MM.1S (cell line): ENCODE measurements at regions not wholly inside any gene's neighbourhood (a gene's known extent, or its start where the extent isn't known, plus 50 kb on each side); places are given as distances from the start of the nearest gene placed in this dataset.

ENCODE experiments used
- DNase-seq: peaks from one replicate; pipeline ENCODE4 v3.0.0-alpha.2; 2015
- H2AFZ ChIP-seq: fragments of 300-600 bp; sonication (generic); 2 replicates; pipeline ENCODE4 v1.6.0; 2016; ENCODE audit warnings: antibody characterized with exemption, low read length
- H3F3A ChIP-seq: fragments of 300-600 bp; sonication (generic); 2 replicates; pipeline ENCODE4 v1.6.1; 2016; ENCODE audit warnings: mild to moderate bottlenecking, antibody characterized with exemption, low read length, moderate library complexity, mixed read lengths; ENCODE audit not compliant: insufficient read depth
- H3K27ac ChIP-seq: fragments of 300-600 bp; sonication (generic); 2 replicates; pipeline ENCODE4 v1.5.1; 2016; ENCODE audit warnings: mild to moderate bottlenecking, low read length
- H3K27me3 ChIP-seq: fragments of 300-600 bp; sonication (generic); replicated peaks from 2 replicates; pipeline ENCODE4 v1.6.0; 2016; ENCODE audit warnings: low read length; ENCODE audit not compliant: insufficient read depth
- H3K36me3 ChIP-seq: fragments of 300-600 bp; sonication (generic); replicated peaks from 2 replicates; pipeline ENCODE4 v1.6.1; 2016; ENCODE audit warnings: mild to moderate bottlenecking, low read length, mixed read lengths; ENCODE audit not compliant: insufficient read depth
- H3K4me1 ChIP-seq: fragments of 300-600 bp; sonication (generic); 2 replicates; pipeline ENCODE4 v1.6.1; 2016; ENCODE audit warnings: low read length, mixed read lengths
- H3K4me2 ChIP-seq: fragments of 300-600 bp; sonication (generic); 2 replicates; pipeline ENCODE4 v1.6.0; 2016; ENCODE audit warnings: low read depth, low read length
- H3K4me3 ChIP-seq: fragments of 300-600 bp; sonication (generic); 2 replicates; pipeline ENCODE4 v1.5.1; 2016; ENCODE audit warnings: low read length, mixed read lengths
- H3K79me2 ChIP-seq: fragments of 300-600 bp; sonication (generic); 2 replicates; pipeline ENCODE4 v1.6.1; 2016; ENCODE audit warnings: mixed run types, low read length, mixed read lengths
- H3K9ac ChIP-seq: fragments of 300-600 bp; sonication (generic); 2 replicates; pipeline ENCODE4 v1.6.1; 2016; ENCODE audit warnings: low read length, mixed read lengths
- H3K9me2 ChIP-seq: fragments of 300-600 bp; sonication (generic); replicated peaks from 2 replicates; pipeline ENCODE4 v1.6.1; 2016; ENCODE audit warnings: mild to moderate bottlenecking, low read length, mixed read lengths; ENCODE audit not compliant: insufficient read depth
- H3K9me3 ChIP-seq: fragments of 300-600 bp; sonication (generic); replicated peaks from 2 replicates; pipeline ENCODE4 v1.6.1; 2016; ENCODE audit warnings: mild to moderate bottlenecking, low read length, mixed read lengths; ENCODE audit not compliant: insufficient read depth
- H4K20me1 ChIP-seq: fragments of 300-600 bp; sonication (generic); 2 replicates; pipeline ENCODE4 v1.6.1; 2016; ENCODE audit warnings: mild to moderate bottlenecking, low read length, moderate library complexity, mixed read lengths; ENCODE audit not compliant: insufficient read depth
- EZH2 ChIP-seq: fragments of 300-600 bp; sonication (generic); optimal IDR thresholded peaks from 2 replicates; pipeline ENCODE3; 2017; ENCODE audit warnings: low read depth, mild to moderate bottlenecking, antibody characterized with exemption, low read length, mixed read lengths
- EZH2phosphoT487 ChIP-seq: fragments of 300-600 bp; sonication (generic); IDR thresholded peaks from 2 replicates; pipeline ENCODE4 v1.6.1; 2018; ENCODE audit warnings: antibody characterized with exemption, low read length
- TF ChIP-seq, protein P1 (sequence below): fragments of 300-600 bp; sonication (generic); IDR thresholded peaks from 2 replicates; pipeline ENCODE4 v1.5.1; 2016; ENCODE audit warnings: antibody characterized with exemption, low read length, mixed read lengths

DNA sequence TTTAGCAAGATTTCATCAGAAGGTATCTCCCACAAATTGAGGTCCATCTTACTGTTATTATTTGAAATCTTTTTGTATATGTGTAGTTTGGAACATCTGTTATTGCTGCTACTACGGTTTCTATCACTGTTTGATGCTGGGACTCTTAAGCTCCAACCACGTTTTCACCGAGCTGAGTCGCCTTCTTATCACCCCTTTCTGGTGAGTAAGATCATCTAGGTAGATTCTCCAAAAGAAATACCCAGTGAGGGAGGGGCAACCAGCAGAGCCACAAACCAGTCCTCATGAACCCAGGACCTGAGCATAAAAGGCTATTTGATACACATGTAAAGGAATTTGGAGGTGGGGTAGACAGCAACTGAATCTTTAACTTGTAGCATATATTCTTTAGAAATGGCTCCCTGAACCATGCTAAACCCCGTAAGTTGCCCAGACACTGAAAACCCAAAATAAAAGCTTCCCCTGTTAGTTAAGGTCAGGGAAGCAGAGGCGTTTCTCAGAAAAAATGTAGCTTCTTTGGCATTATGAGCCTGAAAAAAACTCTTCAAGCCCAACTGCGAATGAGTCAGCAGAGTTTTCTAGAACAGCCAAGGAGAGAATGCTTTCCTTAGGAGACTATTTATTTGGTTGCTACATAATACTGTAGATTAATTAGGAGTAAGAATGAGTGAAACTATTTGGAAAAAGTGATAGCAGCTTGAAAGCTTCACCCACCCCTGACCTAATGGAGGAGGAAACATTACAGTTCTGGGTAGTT is 53.8 kb upstream of the ATXN3L start:
- Histone ChIP-seq H3K4me1 (no peaks in the 10 kb centered on the region), H3F3A (no peaks in the 10 kb centered on the region), H4K20me1 (no peaks in the 10 kb centered on the region), H3K9me3 (no peaks in the 10 kb centered on the region), H3K9me2 (no peaks in the 10 kb centered on the region), H3K79me2 (no peaks in the 10 kb centered on the region), H2AFZ (no peak overlapping the region), H3K4me2 (no peak overlapping the region), H3K4me3 (no peak overlapping the region), H3K36me3 (no peaks in the 10 kb centered on the region), H3K9ac (no peak overlapping the region), H3K27me3 (no peaks in the 10 kb centered on the region), H3K27ac (no peak overlapping the region)
- TF ChIP-seq EZH2phosphoT487 (no peak), EZH2 (no peak)
- no peak for DNase-seq

GRCh38 chrX:13373027-13373426 is 53.2 kb upstream of the ATXN3L start:
- no peaks in the 10 kb centered on the region for H4K20me1 ChIP-seq
- no peaks in the 10 kb centered on the region for H3K9me3 ChIP-seq
- TF ChIP-seq EZH2 (no peak), EZH2phosphoT487 (no peak)
- TF ChIP-seq, protein P1, sequence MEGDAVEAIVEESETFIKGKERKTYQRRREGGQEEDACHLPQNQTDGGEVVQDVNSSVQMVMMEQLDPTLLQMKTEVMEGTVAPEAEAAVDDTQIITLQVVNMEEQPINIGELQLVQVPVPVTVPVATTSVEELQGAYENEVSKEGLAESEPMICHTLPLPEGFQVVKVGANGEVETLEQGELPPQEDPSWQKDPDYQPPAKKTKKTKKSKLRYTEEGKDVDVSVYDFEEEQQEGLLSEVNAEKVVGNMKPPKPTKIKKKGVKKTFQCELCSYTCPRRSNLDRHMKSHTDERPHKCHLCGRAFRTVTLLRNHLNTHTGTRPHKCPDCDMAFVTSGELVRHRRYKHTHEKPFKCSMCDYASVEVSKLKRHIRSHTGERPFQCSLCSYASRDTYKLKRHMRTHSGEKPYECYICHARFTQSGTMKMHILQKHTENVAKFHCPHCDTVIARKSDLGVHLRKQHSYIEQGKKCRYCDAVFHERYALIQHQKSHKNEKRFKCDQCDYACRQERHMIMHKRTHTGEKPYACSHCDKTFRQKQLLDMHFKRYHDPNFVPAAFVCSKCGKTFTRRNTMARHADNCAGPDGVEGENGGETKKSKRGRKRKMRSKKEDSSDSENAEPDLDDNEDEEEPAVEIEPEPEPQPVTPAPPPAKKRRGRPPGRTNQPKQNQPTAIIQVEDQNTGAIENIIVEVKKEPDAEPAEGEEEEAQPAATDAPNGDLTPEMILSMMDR, result no peak
- no peaks in the 10 kb centered on the region for H3K27me3 ChIP-seq
- H3K79me2 ChIP-seq, result no peaks in the 10 kb centered on the region
- no peak for DNase-seq
- no peak overlapping the region for H3K9ac ChIP-seq
- H3K4me1 ChIP-seq, result no peaks in the 10 kb centered on the region
- H3K36me3 ChIP-seq, result no peaks in the 10 kb centered on the region
- no peak overlapping the region for H2AFZ ChIP-seq
- H3K4me2 ChIP-seq, result no peak overlapping the region
- H3F3A ChIP-seq, result no peaks in the 10 kb centered on the region
- no peak overlapping the region for H3K4me3 ChIP-seq
- H3K27ac ChIP-seq, result no peak overlapping the region
- H3K9me2 ChIP-seq, result no peaks in the 10 kb centered on the region

DNA sequence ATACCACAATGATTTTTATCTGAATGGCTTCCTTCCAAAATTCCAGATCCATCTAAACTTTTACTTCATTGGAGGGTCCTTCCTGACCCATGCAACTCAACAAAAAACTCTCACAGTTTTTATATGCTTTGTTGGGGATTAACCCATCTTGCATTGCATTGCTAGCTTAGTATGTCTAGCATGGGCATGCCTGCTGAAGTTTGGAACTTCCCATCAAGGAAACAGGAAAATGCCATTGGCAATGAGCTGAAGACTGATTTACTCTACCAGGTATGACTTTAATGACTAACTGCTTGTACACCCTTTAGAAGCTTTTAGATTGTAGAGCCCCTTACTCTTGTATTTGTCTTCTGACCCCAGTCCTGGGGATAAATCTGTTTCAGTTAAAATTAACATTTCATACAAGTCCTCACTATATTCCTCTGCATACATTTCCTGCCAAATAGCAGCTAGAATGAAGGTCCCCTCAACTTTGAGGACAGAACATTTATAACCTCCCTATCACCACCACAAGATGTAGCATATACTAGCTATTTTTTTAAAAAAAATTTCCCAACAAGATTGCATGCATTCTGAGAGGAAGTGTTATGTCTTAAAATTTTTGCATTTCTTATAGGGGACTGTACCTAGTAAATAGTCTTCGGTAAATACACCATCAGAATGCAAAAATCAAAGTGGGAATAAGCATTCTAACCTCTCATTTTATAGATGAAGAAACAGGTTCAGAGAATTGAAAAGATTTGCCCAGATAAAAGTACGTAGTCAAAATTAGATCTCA is 52.5 kb upstream of the ATXN3L start:
- H2AFZ ChIP-seq, result no peak overlapping the region
- H3K79me2 ChIP-seq, result no peaks in the 10 kb centered on the region
- TF ChIP-seq, protein P1, result no peak
- TF ChIP-seq EZH2phosphoT487 (no peak), EZH2 (no peak)
- H3K9me2 ChIP-seq, result no peaks in the 10 kb centered on the region
- no peak overlapping the region for H3K4me2 ChIP-seq
- no peaks in the 10 kb centered on the region for H3F3A ChIP-seq
- H3K9me3 ChIP-seq, result no peaks in the 10 kb centered on the region
- no peak overlapping the region for H3K27ac ChIP-seq
- H3K4me1 ChIP-seq, result no peaks in the 10 kb centered on the region
- H3K4me3 ChIP-seq, result no peak overlapping the region
- no peaks in the 10 kb centered on the region for H4K20me1 ChIP-seq
- no peak for DNase-seq
- no peaks in the 10 kb centered on the region for H3K36me3 ChIP-seq
- no peak overlapping the region for H3K9ac ChIP-seq
- no peaks in the 10 kb centered on the region for H3K27me3 ChIP-seq

DNA sequence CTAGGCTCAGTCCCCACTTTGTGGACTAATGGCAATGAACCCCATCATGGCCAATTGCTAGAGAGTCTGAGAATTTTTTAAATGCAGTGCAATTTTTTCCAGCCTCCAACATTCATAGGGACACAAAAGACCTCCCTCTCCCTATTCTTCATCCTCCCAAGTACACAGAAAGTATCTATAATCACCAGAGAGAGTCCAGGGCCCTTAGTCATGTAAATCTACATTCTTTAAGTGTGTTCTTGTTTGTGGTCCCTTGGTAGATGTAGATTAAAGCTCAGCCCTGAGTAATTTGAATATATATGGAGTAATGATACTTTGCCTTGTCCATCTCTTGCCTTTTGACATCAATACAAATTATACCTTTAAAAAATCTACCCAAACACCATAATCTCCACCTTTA is 51.3 kb upstream of the ATXN3L start:
- H2AFZ ChIP-seq, result no peak overlapping the region
- H3K79me2 ChIP-seq, result no peaks in the 10 kb centered on the region
- no peaks in the 10 kb centered on the region for H3K9me3 ChIP-seq
- no peak overlapping the region for H3K4me3 ChIP-seq
- H3K36me3 ChIP-seq, result no peaks in the 10 kb centered on the region
- TF ChIP-seq, protein P1, result no peak
- no peak for TF ChIP-seq EZH2
- TF ChIP-seq EZH2phosphoT487, result no peak
- H3K27me3 ChIP-seq, result no peaks in the 10 kb centered on the region
- DNase-seq, result no peak
- no peaks in the 10 kb centered on the region for H3F3A ChIP-seq
- H3K27ac ChIP-seq, result no peak overlapping the region
- no peaks in the 10 kb centered on the region for H3K4me1 ChIP-seq
- no peak overlapping the region for H3K9ac ChIP-seq
- no peak overlapping the region for H3K4me2 ChIP-seq
- H4K20me1 ChIP-seq, result no peaks in the 10 kb centered on the region
- no peaks in the 10 kb centered on the region for H3K9me2 ChIP-seq
